ENCODE measurements at regions not wholly inside any gene's neighbourhood (a gene's known extent, or its start where the extent isn't known, plus 50 kb on each side); places are given as distances from the start of the nearest gene placed in this dataset.

DNA sequence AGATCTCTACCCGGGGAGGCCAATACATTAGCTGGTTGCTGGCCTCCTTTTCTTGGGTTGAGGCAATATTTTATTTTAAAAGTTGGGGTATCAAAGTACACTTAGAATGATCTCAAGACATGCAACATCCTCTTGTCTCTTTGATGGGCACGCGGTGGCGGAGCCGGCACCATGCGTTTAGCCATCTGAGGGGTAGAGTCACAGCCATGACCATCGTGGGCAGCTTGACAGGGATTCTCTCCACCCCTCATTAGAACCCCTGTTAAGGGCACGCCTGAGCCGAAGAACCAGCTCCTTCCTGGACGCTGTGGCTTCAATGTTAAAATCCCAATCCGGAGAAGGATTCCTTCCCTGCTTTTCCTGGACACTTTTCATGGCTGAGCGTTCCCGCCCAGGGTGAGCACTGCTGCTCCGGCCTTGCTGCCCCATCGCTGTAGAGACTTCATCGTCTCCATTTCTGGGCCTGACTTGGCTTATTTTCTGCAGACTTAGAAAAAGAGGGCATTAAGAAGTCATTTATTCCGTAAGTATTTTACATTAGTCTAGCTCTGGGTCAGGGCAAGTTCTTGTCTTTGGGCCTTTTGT, 142.7 kb upstream of the CDH4 start:
- Histone ChIP-seq H3K9me2 (ENCODE audit: insufficient read depth, low read length) (no peaks in the 10 kb centered on the region), H3K36me3 (ENCODE audit: insufficient read depth, low read length) (no peaks in the 10 kb centered on the region), H3K4me2 (ENCODE audit: low read length) (no peak overlapping the region), H3K27ac (ENCODE audit: low read depth, low read length, poor library complexity, severe bottlenecking) (no peak overlapping the region), H4K20me1 (ENCODE audit: insufficient read depth, low read length) (no peaks in the 10 kb centered on the region), H3K4me1 (ENCODE audit: insufficient read depth, low read length, poor library complexity, severe bottlenecking) (no peaks in the 10 kb centered on the region), H3K9me3 (ENCODE audit: low read length) (no peaks in the 10 kb centered on the region), H3K79me2 (ENCODE audit: insufficient read depth, low read depth, low read length) (no peaks in the 10 kb centered on the region), H3K4me3 (ENCODE audit: low read depth, low read length, poor library complexity, severe bottlenecking) (no peak overlapping the region), H2AFZ (ENCODE audit: low read length) (no peak overlapping the region)
- CTCF ChIA-PET (ENCODE audit: unreplicated experiment), result no interaction called here
- intact Hi-C loops (cut with micrococcal nuclease; ENCODE audit: unreplicated experiment), result no loop called here
- DNase-seq (ENCODE audit: low spot score), result no peak
- POLR2A ChIA-PET, result no interaction called here
- no TSS peak for BruUV-seq (replicated peaks)
- TF ChIP-seq, protein P1, sequence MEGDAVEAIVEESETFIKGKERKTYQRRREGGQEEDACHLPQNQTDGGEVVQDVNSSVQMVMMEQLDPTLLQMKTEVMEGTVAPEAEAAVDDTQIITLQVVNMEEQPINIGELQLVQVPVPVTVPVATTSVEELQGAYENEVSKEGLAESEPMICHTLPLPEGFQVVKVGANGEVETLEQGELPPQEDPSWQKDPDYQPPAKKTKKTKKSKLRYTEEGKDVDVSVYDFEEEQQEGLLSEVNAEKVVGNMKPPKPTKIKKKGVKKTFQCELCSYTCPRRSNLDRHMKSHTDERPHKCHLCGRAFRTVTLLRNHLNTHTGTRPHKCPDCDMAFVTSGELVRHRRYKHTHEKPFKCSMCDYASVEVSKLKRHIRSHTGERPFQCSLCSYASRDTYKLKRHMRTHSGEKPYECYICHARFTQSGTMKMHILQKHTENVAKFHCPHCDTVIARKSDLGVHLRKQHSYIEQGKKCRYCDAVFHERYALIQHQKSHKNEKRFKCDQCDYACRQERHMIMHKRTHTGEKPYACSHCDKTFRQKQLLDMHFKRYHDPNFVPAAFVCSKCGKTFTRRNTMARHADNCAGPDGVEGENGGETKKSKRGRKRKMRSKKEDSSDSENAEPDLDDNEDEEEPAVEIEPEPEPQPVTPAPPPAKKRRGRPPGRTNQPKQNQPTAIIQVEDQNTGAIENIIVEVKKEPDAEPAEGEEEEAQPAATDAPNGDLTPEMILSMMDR (conservative IDR thresholded peaks at IDR 0.05; ENCODE audit: low read length), result no peak
- no peak for TF ChIP-seq EZH2phosphoT487 (IDR thresholded peaks at IDR 0.05; ENCODE audit: borderline replicate concordance, low read depth, low read length)

- H3K79me2 ChIP-seq (ENCODE audit: insufficient read depth, low read depth, low read length), result no peaks in the 10 kb centered on the region
- no peaks in the 10 kb centered on the region for H3K4me1 ChIP-seq (ENCODE audit: insufficient read depth, low read length, poor library complexity, severe bottlenecking)
- ChIA-PET CTCF (ENCODE audit: unreplicated experiment) (no interaction called here), POLR2A (no interaction called here)
- no TSS peak for BruUV-seq (replicated peaks)
- intact Hi-C loops (cut with micrococcal nuclease; ENCODE audit: unreplicated experiment), result loop anchor here (10.0 kb wide), 1 partner anchor 258 kb away; no protein-coding TSS in a partner anchor
- H3K9me2 ChIP-seq (ENCODE audit: insufficient read depth, low read length), result no peaks in the 10 kb centered on the region
- H4K20me1 ChIP-seq (ENCODE audit: insufficient read depth, low read length), result no peaks in the 10 kb centered on the region
- H3K36me3 ChIP-seq (ENCODE audit: insufficient read depth, low read length), result no peaks in the 10 kb centered on the region
- no peak overlapping the region for H3K4me2 ChIP-seq (ENCODE audit: low read length)
- no peak for DNase-seq (ENCODE audit: low spot score)
- TF ChIP-seq EZH2phosphoT487 (IDR thresholded peaks at IDR 0.05; ENCODE audit: borderline replicate concordance, low read depth, low read length), result no peak
- TF ChIP-seq, protein P1 (conservative IDR thresholded peaks at IDR 0.05; ENCODE audit: low read length), result no peak
- no peaks in the 10 kb centered on the region for H3K9me3 ChIP-seq (ENCODE audit: low read length)
- H3K27ac ChIP-seq (ENCODE audit: low read depth, low read length, poor library complexity, severe bottlenecking), result no peak overlapping the region
- H2AFZ ChIP-seq (ENCODE audit: low read length), result no peak overlapping the region
- H3K4me3 ChIP-seq (ENCODE audit: low read depth, low read length, poor library complexity, severe bottlenecking), result no peak overlapping the region
These were observed 139.5 kb upstream of the CDH4 start for GRCh38 chr20:61112515-61112914.

GRCh38 chr20:61113731-61114130, 138.3 kb upstream of the CDH4 start:
- Histone ChIP-seq H3K4me2 (ENCODE audit: low read length) (no peak overlapping the region), H4K20me1 (ENCODE audit: insufficient read depth, low read length) (no peaks in the 10 kb centered on the region), H3K9me2 (ENCODE audit: insufficient read depth, low read length) (no peaks in the 10 kb centered on the region), H2AFZ (ENCODE audit: low read length) (no peak overlapping the region), H3K9me3 (ENCODE audit: low read length) (no peaks in the 10 kb centered on the region), H3K4me3 (ENCODE audit: low read depth, low read length, poor library complexity, severe bottlenecking) (no peak overlapping the region), H3K79me2 (ENCODE audit: insufficient read depth, low read depth, low read length) (no peaks in the 10 kb centered on the region), H3K4me1 (ENCODE audit: insufficient read depth, low read length, poor library complexity, severe bottlenecking) (no peaks in the 10 kb centered on the region), H3K27ac (ENCODE audit: low read depth, low read length, poor library complexity, severe bottlenecking) (no peak overlapping the region), H3K36me3 (ENCODE audit: insufficient read depth, low read length) (no peaks in the 10 kb centered on the region)
- ChIA-PET CTCF (ENCODE audit: unreplicated experiment) (no interaction called here), POLR2A (no interaction called here)
- no peak for DNase-seq (ENCODE audit: low spot score)
- no TSS peak for BruUV-seq (replicated peaks)
- TF ChIP-seq EZH2phosphoT487 (IDR thresholded peaks at IDR 0.05; ENCODE audit: borderline replicate concordance, low read depth, low read length), result no peak
- TF ChIP-seq, protein P1 (conservative IDR thresholded peaks at IDR 0.05; ENCODE audit: low read length), result no peak
- intact Hi-C loops (cut with micrococcal nuclease; ENCODE audit: unreplicated experiment), result loop anchor here (10.0 kb wide), 1 partner anchor 259 kb away; no protein-coding TSS in a partner anchor

Data from OCI-LY7 (cell line).